GM18498 (cell line): ENCODE measurements at regions not wholly inside any gene's neighbourhood (a gene's known extent, or its start where the extent isn't known, plus 50 kb on each side); places are given as distances from the start of the nearest gene placed in this dataset.
"Not testable (repeated sequence)": the region's sequence is repeated elsewhere in the genome, so short reads cannot be mapped to it uniquely, and the experiment has no call there.

Experiments
- ATAC-seq: cut with Tn5 transposase; IDR thresholded peaks from one replicate; pipeline ENCODE4 v1.9.1; 2021; ENCODE audit warnings: mild to moderate bottlenecking, moderate library complexity; ENCODE audit not compliant: unreplicated experiment

- ATAC-seq = no peak
Observed at GRCh38 chr12:127761880-127762279, 505.1 kb upstream of the TMEM132C start.

- ATAC-seq = no peak
Observed at GRCh38 chr12:127767656-127768055, 499.3 kb upstream of the TMEM132C start.

DNA sequence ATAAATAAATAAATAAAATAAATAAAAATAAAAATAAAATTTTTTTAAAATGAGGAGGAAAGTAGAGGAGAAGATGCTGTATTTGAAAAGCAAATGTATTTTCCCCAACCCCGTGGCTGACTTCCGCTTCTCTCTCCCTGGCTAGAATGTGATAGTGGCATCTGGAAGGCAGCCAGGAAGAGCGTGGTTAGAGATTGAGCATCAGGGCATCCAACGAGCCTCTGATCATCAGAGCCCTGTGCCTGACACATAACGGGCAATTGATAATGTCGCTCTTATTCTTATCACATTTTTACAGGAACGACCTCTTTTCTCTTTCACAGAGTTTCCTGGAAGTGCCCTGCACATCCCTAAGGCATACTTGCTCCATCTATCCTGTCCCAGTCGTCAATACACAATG, 496.9 kb upstream of the TMEM132C start:
- ATAC-seq = no peak

DNA sequence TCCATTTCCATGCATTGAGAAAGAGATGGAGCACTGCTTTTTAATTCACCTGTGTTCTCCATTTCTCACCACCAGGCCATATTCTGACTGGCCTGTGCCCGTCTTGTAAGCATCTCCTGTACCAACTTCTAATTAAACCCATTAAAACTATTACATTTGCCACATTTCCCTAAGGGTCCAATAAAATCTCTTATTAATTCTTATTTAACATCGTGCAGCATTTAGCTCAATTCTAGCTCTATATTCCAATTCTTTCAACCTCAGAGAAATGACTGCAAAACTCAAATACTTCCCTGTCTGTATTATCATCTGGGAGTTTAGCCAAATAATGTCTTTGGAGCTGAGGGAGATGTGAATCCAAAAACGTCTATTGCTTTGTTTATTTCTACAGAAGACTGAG, 495.4 kb upstream of the TMEM132C start:
- no peak for ATAC-seq

DNA sequence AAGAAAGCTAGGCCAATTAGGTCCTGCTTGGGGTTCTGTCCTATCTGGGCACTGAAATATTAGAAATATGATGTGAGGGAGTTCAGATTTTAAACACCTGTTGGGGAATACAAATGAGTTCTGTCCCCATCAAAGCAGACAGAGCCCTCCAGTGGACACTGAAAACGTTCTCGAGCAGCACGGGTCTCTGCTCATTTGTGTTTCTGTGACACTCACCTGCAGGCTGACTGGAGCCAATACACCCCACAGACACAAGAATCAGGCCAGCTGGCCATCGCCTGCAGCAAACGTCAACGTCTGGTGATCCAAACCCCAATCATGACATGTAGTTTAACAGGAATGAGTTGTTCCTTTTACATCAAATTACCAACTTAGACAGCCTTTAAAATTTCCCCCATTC, 493.4 kb upstream of the TMEM132C start:
- no peak for ATAC-seq

DNA sequence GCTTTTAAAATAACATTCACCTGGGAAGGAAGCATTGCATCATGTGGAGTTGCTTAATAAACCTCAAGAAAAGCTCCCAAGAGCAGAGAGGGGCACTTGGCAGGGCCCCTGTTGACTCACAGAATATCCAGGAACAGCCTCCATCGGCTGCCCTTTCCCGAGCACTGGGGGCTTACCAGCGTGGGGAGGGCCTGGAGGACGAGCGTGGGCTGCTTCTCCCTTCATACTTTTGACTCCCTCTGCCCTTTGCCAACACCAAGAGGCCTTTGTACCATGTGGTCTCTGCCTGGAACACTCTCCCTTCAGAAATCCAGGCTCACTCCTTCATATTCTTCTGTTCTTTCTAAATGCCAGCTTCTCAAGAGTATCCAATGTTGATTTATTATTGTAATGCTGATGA, 492.1 kb upstream of the TMEM132C start:
- no peak for ATAC-seq

DNA sequence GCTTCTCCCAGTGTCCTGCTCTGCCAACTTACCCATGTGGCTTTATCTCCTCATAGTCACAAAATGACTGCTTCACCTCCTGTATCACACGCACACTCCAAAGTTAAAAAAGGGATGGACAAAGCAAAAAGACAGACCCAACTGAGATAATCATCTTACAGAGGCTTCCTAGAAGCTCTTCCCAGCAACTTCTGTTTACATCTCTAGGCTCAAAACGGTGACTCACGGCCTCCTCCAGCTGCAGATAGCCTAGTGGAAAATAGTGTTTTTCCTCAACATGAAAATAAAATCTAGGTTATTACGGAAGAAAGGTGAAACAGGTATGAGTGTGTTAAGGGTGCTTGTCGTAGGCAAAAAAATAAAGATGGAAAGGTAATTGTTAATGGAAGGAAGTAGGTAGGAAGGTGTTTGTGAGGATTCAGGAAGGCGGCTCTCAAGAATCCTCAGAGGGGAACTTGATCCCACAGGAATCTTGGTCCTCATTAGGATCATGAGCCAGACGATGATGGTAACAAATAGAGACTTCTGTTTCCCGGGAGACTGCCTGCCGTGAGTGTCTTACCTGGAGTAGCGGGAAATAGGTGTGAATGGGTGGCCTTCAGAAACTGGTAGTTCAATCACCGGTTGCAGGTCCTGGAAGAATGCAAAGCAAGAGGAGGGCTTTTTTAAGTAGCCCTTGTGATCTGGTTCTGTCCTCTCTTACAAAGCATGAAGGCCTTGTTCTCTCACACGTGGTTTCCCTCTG, 487.5 kb upstream of the TMEM132C start:
- ATAC-seq = no peak

DNA sequence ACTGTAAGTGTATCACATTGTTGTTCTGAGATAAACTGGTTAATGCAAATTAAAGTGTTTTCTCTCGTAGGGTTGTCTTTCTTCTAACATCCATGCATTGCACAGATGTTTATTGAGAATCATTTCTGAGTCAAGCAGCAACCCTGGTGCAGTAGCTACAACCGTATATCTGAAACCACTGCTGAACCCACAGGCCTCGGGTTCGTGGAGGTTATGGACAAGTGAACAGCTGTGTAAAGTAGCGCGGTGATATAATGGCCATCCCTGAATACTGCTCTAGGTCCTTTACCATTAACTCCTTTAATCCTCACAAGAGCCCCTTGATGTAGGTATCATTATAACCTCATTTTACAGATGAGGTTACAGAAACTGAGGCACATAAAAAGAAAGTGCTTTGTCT, 486.1 kb upstream of the TMEM132C start:
- ATAC-seq = no peak

DNA sequence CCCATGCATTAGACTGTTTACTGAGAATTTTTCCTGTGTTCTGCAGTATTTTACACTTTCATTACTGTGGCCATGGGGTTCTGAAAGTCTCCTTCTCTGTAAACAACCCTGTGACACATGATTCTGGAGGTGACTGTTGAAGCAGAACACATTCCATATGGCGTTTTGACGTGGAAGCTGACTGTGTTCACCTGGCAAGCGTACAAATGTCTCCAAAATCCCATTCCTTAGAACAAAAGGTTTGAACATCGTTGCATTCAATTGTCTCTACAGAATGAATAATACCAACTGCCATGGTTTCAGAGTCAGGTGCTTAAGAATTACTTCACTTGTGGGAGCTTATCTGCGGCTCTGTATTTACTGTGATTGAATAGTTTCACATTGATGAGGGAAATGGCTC, 485.6 kb upstream of the TMEM132C start:
- ATAC-seq = no peak

GRCh38 chr12:127785540-127785939, 481.4 kb upstream of the TMEM132C start:
- no peak for ATAC-seq

DNA sequence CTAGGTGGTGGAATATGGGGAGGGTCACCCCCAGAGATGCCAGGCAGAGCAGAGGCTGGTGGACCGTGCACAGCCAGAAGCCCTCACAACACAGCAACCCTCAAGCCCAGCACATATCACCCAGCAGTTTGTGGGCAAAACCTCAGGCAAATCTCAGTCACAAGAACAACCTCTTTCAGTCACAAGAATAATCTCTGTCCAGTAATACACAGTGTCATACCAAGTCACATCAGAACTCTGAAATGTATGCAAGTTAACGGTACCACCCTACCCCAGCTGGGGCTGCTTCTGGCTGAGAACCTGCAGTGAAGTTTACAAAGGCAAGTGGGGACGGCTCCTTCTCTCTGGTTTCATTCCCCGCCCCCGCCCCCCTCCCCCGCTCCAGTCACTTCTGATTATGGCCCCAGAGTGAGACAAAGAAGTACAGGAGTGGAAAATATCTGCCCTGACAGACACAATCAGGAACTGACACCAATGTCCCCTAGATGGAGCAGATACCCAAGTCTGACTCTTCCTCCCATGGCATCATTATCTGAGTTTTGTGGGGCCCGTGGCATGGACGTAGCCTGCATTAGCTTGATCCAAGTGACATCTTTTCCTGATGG, 480.9 kb upstream of the TMEM132C start:
- ATAC-seq = no peak

GRCh38 chr12:127787544-127787943, 479.4 kb upstream of the TMEM132C start:
- ATAC-seq = no peak

GRCh38 chr12:127790376-127790775, 476.6 kb upstream of the TMEM132C start:
- ATAC-seq = no peak

GRCh38 chr12:127791217-127791616, 475.8 kb upstream of the TMEM132C start:
- no peak for ATAC-seq

GRCh38 chr12:127797918-127798317, 469.1 kb upstream of the TMEM132C start:
- ATAC-seq = no peak

DNA sequence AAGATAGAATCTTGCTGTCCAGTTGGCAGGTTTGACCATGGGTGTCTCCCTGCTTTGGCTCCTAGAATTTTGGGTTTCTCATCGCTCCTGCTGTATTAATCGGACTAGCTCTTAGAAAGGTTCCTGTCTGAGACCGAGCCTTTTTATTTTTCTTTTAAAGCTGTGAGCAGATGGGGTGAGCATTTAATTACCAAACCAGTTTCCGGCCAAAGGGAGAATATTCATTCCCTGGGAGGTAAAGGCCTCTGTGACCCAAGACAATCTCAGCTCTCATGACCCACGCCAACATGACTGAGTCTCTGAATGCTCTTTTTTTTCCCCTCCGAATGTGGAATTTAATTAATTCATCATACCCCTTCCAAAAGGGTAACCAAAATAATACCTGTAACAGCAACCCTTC, 464.7 kb upstream of the TMEM132C start:
- no peak for ATAC-seq

GRCh38 chr12:127803545-127803944, 463.4 kb upstream of the TMEM132C start:
- no peak for ATAC-seq

GRCh38 chr12:127809275-127809674, 457.7 kb upstream of the TMEM132C start:
- ATAC-seq = no peak

DNA sequence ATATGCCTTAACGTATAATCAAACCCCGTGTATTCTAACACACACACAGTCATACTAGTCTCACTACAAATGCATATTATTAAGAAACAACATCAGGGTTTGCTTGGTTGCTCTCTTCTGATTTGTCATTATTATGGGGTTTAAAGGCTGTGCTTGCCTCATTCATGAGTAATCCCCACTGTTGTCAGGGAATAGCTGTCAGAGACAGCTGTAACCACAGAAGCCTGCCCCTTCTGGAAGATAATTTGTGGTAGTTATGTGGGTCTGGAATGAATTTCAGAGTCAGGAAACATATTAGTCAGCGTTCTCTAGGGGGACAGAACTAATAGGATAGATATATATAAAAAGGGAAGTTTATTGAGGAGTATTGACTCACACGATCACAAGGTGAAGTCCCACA, 456.9 kb upstream of the TMEM132C start:
- ATAC-seq = no peak

GRCh38 chr12:127810459-127810858, 456.5 kb upstream of the TMEM132C start:
- not testable (repeated sequence) for ATAC-seq

GRCh38 chr12:127811988-127812387, 455.0 kb upstream of the TMEM132C start:
- no peak for ATAC-seq

DNA sequence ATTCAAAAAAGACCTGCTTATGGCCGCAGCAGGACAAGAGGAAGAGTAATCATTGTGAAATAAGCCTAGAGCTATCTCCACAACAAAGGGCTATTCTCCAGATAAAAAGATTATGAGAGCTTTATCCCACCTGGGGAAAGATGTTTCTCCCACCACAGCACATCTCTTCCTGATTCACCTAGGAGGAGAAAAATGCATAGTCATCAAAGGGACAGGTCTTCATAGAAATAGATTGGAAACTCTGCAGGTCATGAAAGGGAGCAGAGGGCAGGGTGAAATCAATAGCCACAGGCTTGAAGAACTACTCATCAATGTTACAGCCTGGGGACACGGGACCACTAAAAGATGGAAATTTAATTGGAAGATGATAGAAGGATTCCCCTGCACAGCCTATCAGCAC, 453.8 kb upstream of the TMEM132C start:
- no peak for ATAC-seq

DNA sequence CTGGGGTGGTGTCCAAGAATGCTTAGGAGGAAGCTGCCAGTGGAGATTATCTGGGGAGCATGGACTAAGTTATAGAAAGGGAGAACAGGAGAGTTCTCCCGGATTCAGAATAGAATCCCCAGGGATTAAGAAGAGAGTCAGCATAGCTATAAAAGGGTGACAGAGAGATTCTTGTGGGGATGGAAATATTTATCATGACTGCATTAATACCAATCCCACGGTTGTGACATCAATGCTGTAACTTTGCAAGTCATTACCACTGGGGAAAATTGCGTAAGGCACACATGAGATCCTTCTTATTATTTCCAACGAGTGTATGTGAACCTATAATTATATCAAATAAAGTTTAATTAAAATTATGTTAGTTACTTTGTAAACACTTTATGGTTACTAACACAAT, 447.9 kb upstream of the TMEM132C start:
- no peak for ATAC-seq
